Upper lobe of right lung (tissue), 1 donor: ENCODE measurements at regions not wholly inside any gene's neighbourhood (a gene's known extent, or its start where the extent isn't known, plus 50 kb on each side); places are given as distances from the start of the nearest gene placed in this dataset.

Experiments
- ATAC-seq: fragments of 200-7000 bp; cut with Tn5 transposase; one replicate; pipeline ENCODE4 v1.9.1; 2020; ENCODE audit warnings: mild to moderate bottlenecking, moderate library complexity
- DNase-seq: peaks from one replicate; pipeline ENCODE4 v3.0.0-alpha.2; 2020
- H3K27ac ChIP-seq: fragments of 200-600 bp; one replicate; pipeline ENCODE4 v1.8.0; 2022
- H3K27me3 ChIP-seq: fragments of 200-600 bp; one replicate; pipeline ENCODE4 v1.8.0; 2022; ENCODE audit warnings: mild to moderate bottlenecking
- H3K36me3 ChIP-seq: fragments of 200-600 bp; one replicate; pipeline ENCODE4 v1.8.0; 2022
- H3K4me1 ChIP-seq: fragments of 200-600 bp; one replicate; pipeline ENCODE4 v1.8.0; 2022
- H3K4me3 ChIP-seq: fragments of 200-600 bp; one replicate; pipeline ENCODE4 v1.8.0; 2022; ENCODE audit warnings: mild to moderate bottlenecking
- H3K9me3 ChIP-seq: fragments of 200-600 bp; one replicate; pipeline ENCODE4 v1.8.0; 2022
- CTCF ChIP-seq: fragments of 200-600 bp; IDR thresholded peaks from one replicate; pipeline ENCODE4 v1.8.0; 2022; ENCODE audit warnings: antibody characterized with exemption
- intact Hi-C: fragments of 100-400 bp; cut with DNase I; formaldehyde crosslinking; loops from one replicate; pipeline ENCODE4 v1.11.0; 2022
- donor health status: DM: no; HTN: yes; CAD: no; lungs with severe emphysema.

GRCh38 chr13:106187501-106188095 lies 347.9 kb downstream of the EFNB2 start:
- Histone ChIP-seq H3K27me3 (no peaks in the 10 kb centered on the region), H3K27ac (no peak overlapping the region), H3K36me3 (no peaks in the 10 kb centered on the region), H3K4me1 (no peaks in the 10 kb centered on the region), H3K9me3 (no peaks in the 10 kb centered on the region), H3K4me3 (no peak overlapping the region)
- ATAC-seq (no peak), DNase-seq (no peak)
- no peak for TF ChIP-seq CTCF
- intact Hi-C loops = no loop called here

- intact Hi-C loops = no loop called here
Measured at GRCh38 chr13:106187101-106187500, 348.4 kb downstream of the EFNB2 start.

DNA sequence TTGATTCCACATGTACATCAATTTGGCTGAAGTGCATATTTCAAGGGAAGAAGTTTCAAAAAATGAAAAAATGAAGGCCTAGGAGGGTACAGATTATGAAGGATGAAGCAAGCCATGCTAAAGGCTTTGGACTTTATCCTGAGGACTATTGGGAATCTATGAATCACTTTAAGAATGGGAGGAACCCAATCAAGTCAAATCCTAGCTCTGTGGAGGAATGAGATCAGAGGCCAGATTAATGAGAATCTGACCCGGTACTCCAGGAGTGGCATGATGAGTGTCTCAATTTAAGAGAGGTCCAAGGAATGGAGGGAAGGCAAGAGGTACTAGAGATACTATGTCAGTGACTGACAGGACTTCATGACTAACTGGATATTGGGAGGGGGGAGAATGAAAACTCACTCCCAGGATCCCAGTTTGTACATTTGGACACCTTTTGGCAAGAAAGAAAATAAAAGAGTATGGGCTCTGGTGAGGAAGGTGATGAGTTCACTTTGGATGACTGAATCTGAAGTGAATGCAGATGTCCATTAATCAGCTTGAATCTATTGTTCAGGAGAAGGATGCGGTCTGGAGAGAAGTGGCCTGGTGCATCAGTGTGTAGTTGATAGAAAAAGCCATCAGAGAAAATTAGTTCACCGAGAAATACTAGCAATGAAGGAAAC lies 349.0 kb downstream of the EFNB2 start:
- no peaks in the 10 kb centered on the region for H3K36me3 ChIP-seq
- H3K27me3 ChIP-seq = no peaks in the 10 kb centered on the region
- intact Hi-C loops = no loop called here
- TF ChIP-seq CTCF = no peak
- H3K4me3 ChIP-seq = no peak overlapping the region
- no peaks in the 10 kb centered on the region for H3K9me3 ChIP-seq
- DNase-seq (no peak), ATAC-seq (no peak)
- H3K27ac ChIP-seq = no peak overlapping the region
- H3K4me1 ChIP-seq = no peaks in the 10 kb centered on the region

More at GRCh38 chr13:106187101-106187500, 348.4 kb downstream of the EFNB2 start:
- no peak for DNase-seq
- Histone ChIP-seq H3K4me1 (no peaks in the 10 kb centered on the region), H3K9me3 (no peaks in the 10 kb centered on the region), H3K27me3 (no peaks in the 10 kb centered on the region), H3K4me3 (no peak overlapping the region), H3K36me3 (no peaks in the 10 kb centered on the region), H3K27ac (no peak overlapping the region)
- no peak for TF ChIP-seq CTCF
- ATAC-seq = no peak

- Histone ChIP-seq H3K27me3 (no peaks in the 10 kb centered on the region), H3K36me3 (no peaks in the 10 kb centered on the region), H3K4me3 (no peak overlapping the region), H3K9me3 (no peaks in the 10 kb centered on the region), H3K27ac (no peak overlapping the region), H3K4me1 (no peaks in the 10 kb centered on the region)
- intact Hi-C loops = no loop called here
- DNase-seq (no peak), ATAC-seq (no peak)
- no peak for TF ChIP-seq CTCF
Measured at GRCh38 chr13:106184790-106185189, 350.7 kb downstream of the EFNB2 start.

- Histone ChIP-seq H3K36me3 (no peaks in the 10 kb centered on the region), H3K27ac (no peak overlapping the region), H3K4me1 (no peaks in the 10 kb centered on the region), H3K9me3 (no peaks in the 10 kb centered on the region), H3K4me3 (no peak overlapping the region), H3K27me3 (no peaks in the 10 kb centered on the region)
- no peak for ATAC-seq
- intact Hi-C loops = no loop called here
- no peak for DNase-seq
- TF ChIP-seq CTCF = no peak
Measured at GRCh38 chr13:106183410-106184065, 351.9 kb downstream of the EFNB2 start.
